NCI-H1105 treated with DMSO at 0.1 percent for 48 hours (cell line): ENCODE measurements at regions not wholly inside any gene's neighbourhood (a gene's known extent, or its start where the extent isn't known, plus 50 kb on each side); places are given as distances from the start of the nearest gene placed in this dataset.
"Not testable (repeated sequence)": the region's sequence is repeated elsewhere in the genome, so short reads cannot be mapped to it uniquely, and the experiment has no call there.

ENCODE experiments used
- DNase-seq: peaks from one replicate; lab custom pipeline; 2025; lab: John Stamatoyannopoulos, UW

DNA sequence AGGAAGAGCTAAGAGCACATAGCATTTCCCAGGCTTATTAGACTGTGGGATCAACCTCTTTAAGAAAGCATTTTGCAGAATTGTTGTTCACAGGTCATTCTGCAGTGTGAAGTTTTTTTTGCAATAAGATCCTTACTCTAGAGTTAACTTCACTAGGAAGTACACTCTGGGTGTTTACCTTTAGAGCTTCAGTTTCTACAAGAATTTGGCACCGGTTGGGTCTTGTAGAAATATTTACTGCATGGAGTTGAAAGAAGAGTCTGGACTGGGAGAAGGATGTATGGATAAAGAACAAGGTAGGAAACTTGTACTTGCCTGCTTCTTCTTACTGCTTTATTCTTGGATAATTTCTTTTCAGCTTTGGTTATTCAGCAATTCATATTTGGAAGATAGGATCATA lies 944.9 kb upstream of the GYPC start:
- no peak for DNase-seq

DNA sequence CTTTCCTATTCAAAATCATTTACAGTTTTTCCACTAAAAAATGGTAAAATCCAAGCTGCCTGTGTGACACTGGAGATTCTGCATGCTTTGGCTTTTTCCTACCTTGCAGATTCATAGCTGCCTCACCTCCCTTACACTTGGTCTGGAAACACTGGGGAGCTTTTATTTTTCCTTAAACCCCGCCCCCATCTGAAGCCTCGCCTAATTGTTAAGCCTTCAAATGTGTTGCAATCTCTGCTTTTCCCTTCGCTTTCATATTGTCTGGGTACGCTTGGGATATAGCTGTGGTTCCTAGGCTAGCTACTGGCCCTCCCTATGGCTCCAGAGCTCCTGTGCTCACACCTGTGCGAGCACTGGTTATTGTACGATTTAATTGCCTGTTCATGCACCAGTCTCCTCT lies 942.4 kb upstream of the GYPC start:
- DNase-seq, result no peak

DNA sequence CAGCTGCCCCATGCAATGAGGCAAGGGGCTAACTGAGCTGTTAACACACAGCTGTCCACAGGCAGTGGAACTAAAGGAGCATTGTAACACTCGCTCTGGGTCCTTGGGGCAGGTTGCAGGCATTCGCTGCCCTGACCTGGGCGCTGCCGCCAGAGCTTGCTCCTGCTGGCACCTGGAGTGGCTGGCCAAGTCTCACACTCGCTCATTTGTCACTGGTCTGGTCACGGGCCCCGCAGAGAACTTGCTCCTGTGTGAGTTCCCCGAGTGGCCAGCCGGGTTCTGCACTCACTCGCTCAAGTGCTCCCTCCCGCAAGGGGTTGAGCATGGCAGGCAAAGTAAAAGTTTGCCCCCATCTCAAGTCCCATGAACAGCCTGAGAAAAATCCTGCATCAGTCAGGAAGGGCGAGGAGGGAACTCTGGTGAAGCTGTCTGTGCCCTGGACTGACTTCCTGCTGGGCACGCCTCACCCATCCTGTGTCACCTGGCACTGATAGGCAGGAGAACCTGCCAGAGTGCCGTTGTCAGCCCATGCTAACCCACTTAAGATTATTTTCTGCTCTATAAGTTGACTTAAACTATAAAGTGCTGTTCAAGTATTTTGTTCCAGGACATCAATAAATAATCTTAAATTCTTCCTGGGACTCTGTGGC lies 934.8 kb upstream of the GYPC start:
- DNase-seq, result no peak

DNA sequence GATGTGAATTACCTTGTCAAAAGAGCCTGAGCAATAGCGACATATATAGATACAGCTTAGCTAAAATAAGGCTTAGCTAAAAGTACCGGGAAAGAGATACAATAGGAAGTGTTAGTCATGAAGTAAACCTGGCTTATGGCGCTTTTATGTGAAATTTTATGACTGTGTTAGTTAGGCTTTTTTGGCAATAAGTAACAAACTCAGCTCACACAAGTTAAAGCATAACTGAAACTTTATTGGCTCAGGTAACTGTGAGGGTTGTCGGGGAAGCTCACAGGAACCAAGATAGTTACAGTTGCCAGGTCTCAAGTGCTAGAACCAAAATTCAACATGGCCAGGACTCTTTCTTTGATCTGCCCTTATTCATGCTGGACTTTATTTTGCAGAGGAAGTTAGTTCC lies 925.0 kb upstream of the GYPC start:
- no peak for DNase-seq

DNA sequence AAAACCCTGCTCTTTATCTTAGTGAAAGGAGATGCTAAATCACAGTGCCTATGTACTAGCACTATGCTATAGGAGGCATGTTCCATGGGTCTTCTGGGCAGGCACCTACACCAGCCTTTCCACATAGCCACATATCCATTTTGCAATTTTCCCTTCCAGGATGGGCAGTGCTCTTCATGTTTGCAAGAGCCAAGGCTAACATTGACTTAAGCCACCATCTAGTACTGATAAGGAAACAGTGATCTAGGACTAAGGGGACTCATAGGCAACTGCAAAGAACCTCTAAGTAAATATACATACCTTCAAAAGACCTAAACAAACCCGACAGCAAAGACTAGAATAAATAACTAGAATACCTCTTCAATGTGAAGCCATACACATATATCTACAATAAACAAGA lies 919.7 kb upstream of the GYPC start:
- no peak for DNase-seq

DNA sequence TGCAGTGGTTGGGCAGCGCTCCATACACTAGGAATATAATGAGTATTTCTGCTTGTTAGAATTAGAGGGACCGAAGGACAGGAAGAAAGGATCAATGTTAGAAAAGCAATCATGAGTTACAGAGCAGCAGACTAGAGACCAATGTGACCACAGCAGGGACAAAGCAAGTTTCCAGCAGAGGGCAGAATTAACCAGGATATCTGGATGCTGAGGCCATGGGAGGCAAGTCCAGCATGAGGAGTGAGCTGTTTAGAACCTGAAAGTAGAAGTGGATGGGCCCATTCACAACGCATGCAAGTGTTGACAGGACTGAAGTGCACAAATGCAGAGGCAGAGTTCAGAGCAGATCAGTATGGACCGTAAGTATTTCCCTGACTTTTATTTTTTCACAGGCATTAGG lies 910.4 kb upstream of the GYPC start:
- DNase-seq, result peak; percentile 43

DNA sequence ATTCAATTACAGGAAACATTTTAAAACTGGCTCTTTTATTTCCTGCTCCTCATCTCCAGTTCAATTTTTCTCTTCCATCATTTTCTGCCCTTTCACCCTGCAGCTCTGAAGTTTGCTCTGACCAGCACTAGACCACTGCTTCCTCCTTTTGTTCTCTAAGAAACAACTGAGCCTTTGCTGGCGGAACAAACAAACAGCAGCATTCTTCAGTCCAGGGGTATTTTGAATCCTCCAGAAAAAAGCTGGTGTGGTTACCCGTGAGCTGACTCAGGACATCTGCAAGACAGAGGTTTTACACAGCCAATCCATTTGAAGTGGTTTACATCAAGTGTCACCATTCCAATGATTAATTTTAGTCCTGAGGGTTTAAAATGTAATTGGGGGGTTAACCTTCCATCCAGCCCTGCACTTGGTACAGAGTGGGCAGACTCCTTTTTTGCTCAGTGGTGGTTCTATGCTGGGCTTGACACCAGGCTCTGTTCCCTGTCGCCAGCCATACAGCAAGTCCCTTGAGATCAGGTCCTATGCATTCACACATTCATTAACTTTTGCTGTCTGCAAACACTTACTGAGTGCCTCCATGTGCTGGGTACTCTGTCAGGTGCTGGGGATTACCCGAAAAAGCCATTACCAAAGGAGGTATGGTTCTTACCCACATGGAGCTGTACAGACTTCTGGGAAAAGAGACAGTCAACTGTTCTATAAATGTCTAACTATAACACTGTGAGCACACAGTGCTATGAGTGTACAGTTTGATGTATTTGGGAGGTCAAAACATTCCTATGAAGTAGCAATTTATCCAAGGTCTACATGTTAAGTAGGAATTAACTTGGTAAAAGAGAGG lies 909.4 kb upstream of the GYPC start:
- no peak for DNase-seq

DNA sequence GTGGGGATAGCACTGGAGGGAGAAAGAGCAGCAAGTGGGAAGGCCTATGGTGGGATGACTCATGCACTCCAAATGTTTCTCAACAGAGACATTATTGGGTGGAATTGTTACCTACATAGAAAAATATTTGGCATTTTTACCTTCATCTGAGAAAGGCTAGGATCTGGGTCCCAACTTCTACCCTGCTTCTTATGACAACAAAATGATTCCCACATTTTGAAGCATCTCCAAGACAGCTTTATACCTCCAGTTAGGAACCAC lies 908.9 kb upstream of the GYPC start:
- DNase-seq, result no peak

DNA sequence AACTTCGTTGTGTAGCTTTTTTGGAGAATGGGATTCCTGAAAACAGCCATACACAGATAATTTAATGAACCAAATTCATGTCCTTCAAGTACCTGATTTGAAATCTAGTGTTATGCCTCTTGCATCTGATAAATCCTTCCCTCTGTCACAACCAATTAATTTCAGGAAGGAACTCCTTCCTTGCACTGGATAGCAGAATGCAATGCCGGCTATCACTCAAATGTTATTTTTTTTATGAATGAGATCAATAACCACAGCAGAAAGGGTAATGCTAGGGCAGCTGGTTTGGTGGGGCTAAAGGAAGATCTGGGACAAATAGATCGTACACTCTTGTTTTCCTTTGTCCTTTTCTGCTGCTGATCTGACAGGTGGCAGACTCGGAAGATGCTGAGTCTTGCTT lies 899.5 kb upstream of the GYPC start:
- DNase-seq, result no peak

DNA sequence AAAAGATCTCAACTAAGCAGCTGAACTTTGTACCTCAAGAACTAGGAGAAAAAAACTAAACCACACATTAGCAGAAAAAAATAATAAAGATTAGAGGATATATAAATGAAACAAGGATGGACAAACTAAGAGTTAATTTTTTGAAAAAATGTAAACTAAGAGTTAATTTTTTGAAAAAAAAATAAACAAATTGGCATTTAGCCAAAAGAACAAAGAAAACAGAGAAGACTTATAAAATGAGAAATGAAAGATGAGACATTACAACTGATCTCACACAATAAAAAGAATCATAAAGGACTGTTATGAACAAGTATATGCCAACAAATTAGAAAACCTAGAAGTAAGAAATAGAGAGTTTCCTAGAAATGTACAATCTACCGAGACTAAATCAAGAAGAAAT lies 859.2 kb upstream of the GYPC start:
- DNase-seq, result no peak

DNA sequence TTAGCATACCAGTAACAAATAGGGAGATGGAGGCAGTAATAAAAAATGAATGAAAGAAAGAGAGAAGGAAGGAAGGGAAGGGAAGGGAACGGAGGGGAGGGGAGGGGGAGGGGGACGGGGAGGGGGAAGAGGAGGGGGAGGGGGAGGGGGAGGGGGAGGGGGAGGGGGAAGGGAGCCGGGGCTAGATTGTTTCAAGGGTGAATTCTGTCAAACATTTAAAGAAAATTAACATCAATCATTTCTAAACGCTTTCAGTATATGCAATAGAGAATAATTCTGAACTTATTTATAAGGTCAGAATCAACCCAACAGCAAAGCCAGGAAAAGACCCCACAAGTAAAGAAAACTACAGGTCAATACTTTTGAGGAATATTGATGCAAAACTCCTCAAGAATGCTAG lies 858.8 kb upstream of the GYPC start:
- no peak for DNase-seq

DNA sequence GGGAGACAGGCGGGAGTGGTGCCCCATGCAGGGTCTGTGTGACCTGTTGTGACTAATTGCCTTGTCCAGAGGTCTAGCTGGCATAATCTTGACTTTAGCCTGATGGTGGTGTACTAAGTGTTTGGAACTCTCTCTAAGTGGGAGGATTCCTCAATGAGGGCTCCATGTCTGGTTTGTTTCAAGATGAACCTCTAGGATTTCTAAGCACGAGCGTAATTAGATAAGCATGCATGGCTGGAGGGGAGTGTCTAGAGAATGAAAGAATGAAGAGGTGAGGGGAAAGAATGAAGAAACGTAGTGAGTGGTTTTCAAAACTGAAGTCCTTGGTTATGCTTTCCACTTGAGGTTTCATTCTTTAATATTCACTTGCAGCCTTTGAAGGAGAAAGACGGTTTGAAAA lies 833.2 kb upstream of the GYPC start:
- no peak for DNase-seq

DNA sequence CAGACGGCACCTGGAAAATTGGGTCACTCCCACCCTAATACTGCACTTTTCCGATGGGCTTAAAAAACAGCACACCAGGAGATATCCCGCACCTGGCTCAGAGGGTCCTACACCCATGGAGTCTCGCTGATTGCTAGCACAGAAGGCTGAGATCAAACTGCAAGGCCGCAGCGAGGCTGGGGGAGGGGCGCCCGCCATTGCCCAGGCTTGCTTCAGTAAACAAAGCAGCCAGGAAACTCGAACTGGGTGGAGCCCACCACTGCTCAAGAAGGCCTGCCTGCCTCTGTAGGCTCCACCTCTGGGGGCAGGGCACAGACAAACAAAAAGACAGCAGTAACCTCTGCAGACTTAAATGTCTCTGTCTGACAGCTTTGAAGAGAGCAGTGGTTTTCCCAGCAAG lies 830.2 kb upstream of the GYPC start:
- DNase-seq, result not testable (repeated sequence)

DNA sequence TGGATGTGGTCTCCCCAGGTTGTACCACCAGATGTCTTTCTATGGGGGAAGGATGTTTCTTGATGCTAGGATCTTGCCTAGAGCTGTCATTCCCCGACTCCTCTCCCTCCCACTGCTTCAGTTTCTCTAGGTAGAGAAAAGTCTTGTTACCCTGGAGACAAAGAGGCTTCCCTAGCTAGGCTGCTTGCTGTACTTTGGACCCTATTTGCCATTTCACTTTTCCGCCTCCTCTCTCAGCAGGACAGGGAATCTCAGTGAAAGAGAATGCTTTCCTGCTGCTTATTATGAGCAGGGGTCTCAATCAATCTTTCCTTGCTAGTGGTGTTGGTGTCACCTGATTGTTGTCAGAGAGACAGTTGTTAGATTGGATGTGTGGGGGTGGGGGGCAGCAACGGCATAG lies 818.8 kb upstream of the GYPC start:
- no peak for DNase-seq

DNA sequence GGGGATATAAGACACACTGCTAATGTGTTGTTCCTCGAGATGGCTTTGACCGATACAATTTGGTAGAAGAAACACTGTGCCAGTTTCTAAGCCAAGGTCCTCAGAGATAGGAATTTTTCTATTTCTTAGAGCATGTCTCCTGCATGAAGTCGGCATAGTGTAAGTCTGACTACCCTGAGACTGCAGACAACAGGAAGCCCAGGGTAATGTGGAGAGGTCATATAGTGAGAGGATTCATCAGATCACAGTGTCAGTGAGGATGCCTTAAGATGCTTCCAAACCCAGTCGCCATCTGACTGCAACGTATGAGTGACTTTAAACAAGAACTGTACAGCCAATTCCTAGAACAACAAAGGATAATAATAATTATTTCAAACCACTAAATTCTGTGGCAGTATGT lies 818.3 kb upstream of the GYPC start:
- DNase-seq, result no peak

DNA sequence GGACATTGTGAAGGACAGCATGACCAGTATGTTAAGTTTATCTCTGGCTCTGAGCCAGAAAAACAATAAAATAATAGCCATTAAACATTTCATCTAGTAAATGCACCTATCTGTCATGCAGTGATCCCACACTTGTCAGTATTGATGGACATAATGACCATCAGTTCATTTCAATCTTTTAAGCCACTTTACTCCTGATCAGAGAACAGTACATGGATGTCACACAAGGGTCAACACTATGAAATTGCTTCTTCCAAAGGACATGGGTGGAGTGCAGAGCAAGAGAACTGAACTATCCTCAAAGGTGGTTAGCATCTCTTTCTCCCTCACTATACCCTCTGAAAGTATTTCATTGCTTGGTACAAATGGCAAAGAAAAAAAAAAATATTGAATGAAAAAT lies 816.0 kb upstream of the GYPC start:
- DNase-seq, result no peak

DNA sequence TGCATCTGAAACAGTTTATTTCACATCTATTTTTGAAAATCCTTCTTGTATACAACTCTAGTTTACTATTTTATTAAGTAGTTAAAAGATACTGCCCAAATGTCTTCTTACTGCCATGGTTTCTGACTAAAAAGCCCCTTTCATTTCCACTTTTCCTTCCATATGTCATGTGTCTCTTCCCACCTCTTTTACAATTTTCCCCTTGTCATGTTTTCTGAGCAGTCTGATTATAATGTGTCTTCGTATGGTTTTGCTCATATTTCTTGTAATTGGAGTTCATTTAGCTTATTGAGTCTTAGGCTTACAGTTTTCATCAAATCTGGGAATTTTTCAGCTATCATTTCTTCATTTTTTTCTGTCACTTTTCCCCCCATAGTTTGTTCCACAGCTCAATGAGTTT lies 813.9 kb upstream of the GYPC start:
- DNase-seq, result no peak

DNA sequence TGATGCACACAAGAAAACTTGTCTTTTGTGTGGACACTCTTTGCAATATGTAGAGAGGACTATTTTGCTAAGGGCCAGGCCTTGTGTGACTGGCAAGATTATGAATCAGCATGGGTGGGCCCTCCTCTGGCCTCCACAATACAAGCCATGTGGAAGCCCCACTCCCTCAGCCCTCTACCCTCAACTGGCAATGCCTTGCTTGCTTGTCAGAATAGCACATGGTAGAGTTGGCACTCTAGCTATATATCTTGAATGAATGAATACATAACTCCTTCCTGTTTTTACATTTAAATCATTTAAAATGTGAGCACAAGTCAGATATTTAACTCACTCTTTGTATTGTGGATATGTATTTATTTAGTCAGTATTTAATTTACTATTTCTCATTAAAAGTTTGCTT lies 805.4 kb upstream of the GYPC start:
- DNase-seq, result no peak

DNA sequence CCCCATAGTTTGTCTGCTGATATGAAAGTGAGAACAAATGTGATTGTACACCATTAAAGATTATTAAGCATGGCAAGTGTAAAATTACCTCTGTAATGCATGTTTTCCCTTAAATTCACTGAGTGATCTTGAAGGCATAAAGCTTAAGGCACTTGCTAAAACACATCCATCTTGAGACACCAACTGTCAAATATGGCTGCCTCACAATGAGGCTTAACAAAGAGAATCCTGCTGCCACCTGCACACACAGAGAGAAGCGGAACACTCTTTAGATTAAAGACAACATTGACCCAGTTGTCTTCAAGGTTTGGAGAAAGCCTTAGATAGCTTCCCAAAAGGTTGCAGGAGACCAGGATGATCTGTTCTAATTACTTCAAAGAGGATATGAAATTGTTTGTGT lies 803.6 kb upstream of the GYPC start:
- DNase-seq, result no peak

DNA sequence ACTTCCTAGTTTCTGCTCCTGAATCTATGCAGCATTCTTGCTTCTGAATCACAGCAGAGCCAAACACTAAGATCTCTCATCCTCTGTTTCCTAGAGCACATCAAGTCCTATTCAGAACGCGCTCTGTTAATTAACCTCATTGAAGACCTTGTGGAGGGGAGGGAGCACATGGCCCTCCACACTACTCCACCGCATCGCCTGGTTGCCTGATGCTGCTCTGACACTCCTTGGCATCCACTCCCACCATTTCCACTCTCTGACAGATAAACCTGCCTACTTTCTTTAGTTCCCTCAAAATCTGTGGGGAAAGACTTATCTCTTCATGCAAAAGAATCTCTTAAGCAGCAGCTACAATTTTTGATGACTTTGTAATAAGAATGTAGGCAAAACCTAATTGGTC lies 802.3 kb upstream of the GYPC start:
- no peak for DNase-seq

DNA sequence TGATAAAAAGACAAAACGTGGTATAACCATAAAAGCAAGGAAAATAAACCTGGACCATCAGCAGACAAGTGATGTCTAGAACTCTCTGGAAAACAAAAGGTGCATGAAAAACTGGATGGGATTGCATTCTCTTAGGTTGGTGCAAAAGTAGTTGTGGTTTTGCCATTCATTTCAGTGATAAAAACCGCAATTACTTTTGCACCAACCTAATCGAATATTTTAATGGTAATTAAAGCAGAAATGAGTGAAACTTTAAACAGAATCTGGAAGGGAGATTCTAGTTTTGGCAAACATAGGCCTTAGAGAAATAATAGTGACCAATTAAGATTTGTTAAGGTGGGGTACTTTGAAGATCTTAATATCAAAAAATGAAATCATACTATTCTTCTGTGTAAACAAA lies 800.8 kb upstream of the GYPC start:
- DNase-seq, result no peak

DNA sequence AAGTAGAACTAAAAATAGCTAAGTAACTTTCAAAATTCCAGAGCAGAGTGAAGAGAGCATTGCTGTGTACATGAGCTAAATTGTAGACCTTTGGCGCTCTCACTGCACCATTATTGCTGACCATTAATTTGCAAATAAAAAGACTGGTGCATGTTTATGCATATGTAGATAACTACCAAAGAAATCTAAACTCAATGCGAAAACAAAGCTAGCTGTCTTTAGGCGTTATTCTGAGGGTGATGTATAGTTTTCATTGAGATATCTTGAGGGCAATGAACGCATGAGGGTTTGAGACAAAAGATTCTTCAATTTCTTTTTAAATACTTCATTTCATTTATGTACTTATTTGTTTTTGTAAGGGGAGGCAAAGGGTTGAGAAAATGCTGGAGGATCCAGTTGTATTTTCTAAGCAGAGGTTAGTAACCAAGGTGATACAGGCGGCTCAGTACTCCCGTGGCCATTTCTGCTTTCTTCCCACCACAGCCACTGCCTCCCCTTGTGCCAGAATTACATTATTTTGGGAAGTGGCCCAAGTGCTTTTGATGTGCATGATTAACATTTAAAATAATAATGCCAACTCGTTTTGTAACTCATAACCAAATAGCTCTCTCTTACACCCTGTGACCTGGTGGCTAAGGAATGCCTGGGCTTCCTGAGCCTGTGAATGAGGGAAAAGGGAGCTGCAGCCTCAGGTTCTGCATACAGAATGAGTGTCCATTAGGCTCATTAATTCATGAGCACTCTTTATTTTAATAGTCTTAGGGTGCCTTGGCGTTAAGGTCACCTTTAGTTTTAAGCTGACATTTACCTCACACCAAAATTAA lies 797.8 kb upstream of the GYPC start:
- no peak for DNase-seq

DNA sequence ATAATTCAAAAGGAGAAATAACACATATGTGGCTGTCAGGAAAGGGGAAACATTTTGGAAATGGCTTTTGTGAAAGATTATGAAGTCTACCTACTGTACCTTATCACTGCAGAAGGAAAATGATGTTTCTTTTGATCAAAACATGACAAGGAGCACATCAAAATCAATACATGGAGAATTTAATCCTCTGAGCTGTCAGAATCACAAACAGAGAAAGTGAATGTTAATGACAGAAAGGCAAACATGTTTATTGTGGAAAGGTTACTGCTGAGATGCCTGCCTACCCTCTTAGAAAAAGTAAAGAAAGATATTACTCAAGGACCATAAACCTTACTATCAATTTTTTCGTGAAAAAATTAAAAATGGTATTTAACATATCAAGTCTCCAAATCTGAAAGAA lies 794.5 kb upstream of the GYPC start:
- DNase-seq, result no peak
